Natural killer cell (primary cell): ENCODE measurements at regions not wholly inside any gene's neighbourhood (a gene's known extent, or its start where the extent isn't known, plus 50 kb on each side); places are given as distances from the start of the nearest gene placed in this dataset.

Experiments used
- ATAC-seq, 3 donors: fragments of 150-1000 bp in 2 of 3; fragments of 200-7000 bp in 1 of 3; cut with Tn5 transposase; 1 replicate in 1 of 3; 2 replicates in 2 of 3; pipeline ENCODE4 v1.10.0; 2021; ENCODE audit warnings: mild to moderate bottlenecking in 2 of 3, moderate library complexity in 2 of 3
- DNase-seq, 2 donors: peaks; one replicate each; pipeline versions ENCODE4 v3.0.0 to v3.0.0-alpha.2; 2013 to 2021; ENCODE audit warnings: mixed read lengths in 1 of 2
- H3K27ac ChIP-seq: one replicate; pipeline ENCODE4 v1.5.1; 2013; ENCODE audit warnings: mild to moderate bottlenecking, low read length
- H3K27me3 ChIP-seq: one replicate; pipeline ENCODE4 v1.6.1; 2013; ENCODE audit warnings: low read length; ENCODE audit not compliant: control insufficient read depth, insufficient read depth
- H3K36me3 ChIP-seq: one replicate; pipeline ENCODE4 v1.6.1; 2013; ENCODE audit warnings: low read length; ENCODE audit not compliant: control insufficient read depth, insufficient read depth
- H3K4me1 ChIP-seq: one replicate; pipeline ENCODE4 v1.6.1; 2013; ENCODE audit warnings: low read length; ENCODE audit not compliant: control insufficient read depth, insufficient read depth
- H3K4me3 ChIP-seq: one replicate; pipeline ENCODE4 v1.5.1; 2013; ENCODE audit warnings: low read length
- H3K9me3 ChIP-seq: one replicate; pipeline ENCODE4 v1.6.1; 2013; ENCODE audit warnings: low read length; ENCODE audit not compliant: control insufficient read depth, insufficient read depth
- H3K27ac Mint-ChIP-seq, 2 donors: one replicate each; pipeline ENCODE4 v1.8.0; 2022; ENCODE audit warnings: mild to moderate bottlenecking in 2 of 2, mixed read lengths in 2 of 2, moderate library complexity in 1 of 2
- H3K27me3 Mint-ChIP-seq, 2 donors: one replicate each; pipeline ENCODE4 v1.8.0; 2022; ENCODE audit warnings: low read depth in 2 of 2, mixed read lengths in 2 of 2
- H3K36me3 Mint-ChIP-seq: one replicate; pipeline ENCODE4 v1.8.0; 2022; ENCODE audit warnings: mixed read lengths
- H3K4me1 Mint-ChIP-seq, 2 donors: one replicate each; pipeline ENCODE4 v1.8.0; 2022; ENCODE audit warnings: mixed read lengths in 2 of 2
- H3K4me3 Mint-ChIP-seq: one replicate; pipeline ENCODE4 v1.8.0; 2022; ENCODE audit warnings: mild to moderate bottlenecking, moderate library complexity, mixed read lengths
- H3K9me3 Mint-ChIP-seq, 2 donors: one replicate each; pipeline ENCODE4 v1.8.0; 2022; ENCODE audit warnings: mixed read lengths in 2 of 2
- WGBS: methylation state at CpG from one replicate; pipeline ENCODE4 v1.1.7; 2013; ENCODE audit warnings: missing lambda C conversion rate; ENCODE audit not compliant: insufficient coverage; 5-methylcytosine and 5-hydroxymethylcytosine counted together
- intact Hi-C: fragments of 100-400 bp; cut with micrococcal nuclease; formaldehyde crosslinking; loops from one replicate; pipeline ENCODE4 v1.14.2; 2022
- TF ChIP-seq, protein P1 (sequence below): fragments of 200-600 bp; IDR thresholded peaks from one replicate; pipeline ENCODE4 v1.8.0; 2022; ENCODE audit warnings: antibody characterized with exemption

DNA sequence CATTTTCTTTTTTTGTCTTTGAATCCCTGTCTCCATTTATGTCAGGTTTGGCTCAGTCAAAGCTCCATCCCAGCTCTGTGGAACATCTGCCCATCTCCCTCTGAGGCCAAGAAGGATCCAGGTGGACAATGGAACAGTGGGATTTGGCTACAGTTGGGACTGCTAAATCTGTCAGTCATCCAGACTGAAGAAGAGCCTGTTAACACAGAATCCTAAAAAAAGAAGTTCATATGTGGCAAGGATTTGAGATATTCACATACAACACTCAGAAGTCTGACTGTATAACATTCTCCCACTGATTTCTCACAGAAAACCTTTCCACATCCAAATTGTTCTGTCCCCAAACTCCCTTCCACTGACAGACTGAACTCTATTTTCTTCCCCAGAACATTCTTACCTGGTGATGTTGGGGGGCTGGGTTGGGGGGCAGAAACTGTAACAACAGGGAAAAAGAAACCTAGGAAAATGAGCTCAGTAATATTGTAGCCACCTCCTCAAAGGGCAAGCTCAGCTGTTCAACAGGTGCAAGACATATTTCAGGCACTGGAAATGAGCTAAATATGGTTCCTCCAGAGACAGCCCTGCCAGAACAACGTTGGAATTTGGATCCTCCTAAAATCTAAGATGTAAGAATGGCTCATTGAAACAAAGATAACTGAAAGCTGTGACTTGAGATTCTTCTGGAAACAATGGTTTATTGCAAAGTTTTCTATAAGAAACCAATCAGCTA is 301.5 kb upstream of the CDH5 start:
- Mint-ChIP-seq H3K4me3 (no peak overlapping the region), H3K27ac (no peak overlapping the region), H3K9me3 (no peaks in the 10 kb centered on the region), H3K36me3 (no peaks in the 10 kb centered on the region), H3K27me3 (peaks cover 29 to 64% of the 10 kb centered on the region in 2 donors), H3K4me1 (no peaks in the 10 kb centered on the region)
- H3K27me3 ChIP-seq, result no peaks in the 10 kb centered on the region
- no peak overlapping the region for H3K4me3 ChIP-seq
- TF ChIP-seq, protein P1, sequence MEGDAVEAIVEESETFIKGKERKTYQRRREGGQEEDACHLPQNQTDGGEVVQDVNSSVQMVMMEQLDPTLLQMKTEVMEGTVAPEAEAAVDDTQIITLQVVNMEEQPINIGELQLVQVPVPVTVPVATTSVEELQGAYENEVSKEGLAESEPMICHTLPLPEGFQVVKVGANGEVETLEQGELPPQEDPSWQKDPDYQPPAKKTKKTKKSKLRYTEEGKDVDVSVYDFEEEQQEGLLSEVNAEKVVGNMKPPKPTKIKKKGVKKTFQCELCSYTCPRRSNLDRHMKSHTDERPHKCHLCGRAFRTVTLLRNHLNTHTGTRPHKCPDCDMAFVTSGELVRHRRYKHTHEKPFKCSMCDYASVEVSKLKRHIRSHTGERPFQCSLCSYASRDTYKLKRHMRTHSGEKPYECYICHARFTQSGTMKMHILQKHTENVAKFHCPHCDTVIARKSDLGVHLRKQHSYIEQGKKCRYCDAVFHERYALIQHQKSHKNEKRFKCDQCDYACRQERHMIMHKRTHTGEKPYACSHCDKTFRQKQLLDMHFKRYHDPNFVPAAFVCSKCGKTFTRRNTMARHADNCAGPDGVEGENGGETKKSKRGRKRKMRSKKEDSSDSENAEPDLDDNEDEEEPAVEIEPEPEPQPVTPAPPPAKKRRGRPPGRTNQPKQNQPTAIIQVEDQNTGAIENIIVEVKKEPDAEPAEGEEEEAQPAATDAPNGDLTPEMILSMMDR, result no peak
- DNase-seq, result no peak
- H3K4me1 ChIP-seq, result no peaks in the 10 kb centered on the region
- ATAC-seq, result no peak
- intact Hi-C loops, result no loop called here
- WGBS, result 32% methylated on average over 1 of the region's 1 CpG
- H3K27ac ChIP-seq, result no peak overlapping the region
- no peaks in the 10 kb centered on the region for H3K9me3 ChIP-seq
- no peaks in the 10 kb centered on the region for H3K36me3 ChIP-seq

DNA sequence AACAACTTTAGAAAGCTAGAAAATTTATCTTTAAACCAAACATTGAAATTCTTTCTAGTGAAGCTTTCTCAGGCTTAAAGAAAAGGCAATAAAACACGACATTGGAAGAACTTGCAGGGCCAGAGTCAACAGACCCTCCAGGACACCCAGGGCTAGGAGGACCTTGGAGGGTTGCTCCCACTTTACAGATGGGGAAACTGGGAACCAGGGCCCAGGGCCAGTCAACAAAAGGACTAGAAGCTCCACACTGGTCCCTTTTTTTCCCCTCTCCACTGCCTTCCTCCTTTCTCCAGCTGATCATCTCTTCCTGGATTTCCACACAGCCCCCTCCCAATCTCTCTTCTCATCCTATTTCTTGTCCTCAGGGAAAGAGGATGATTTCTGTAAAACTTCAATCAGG is 307.7 kb upstream of the CDH5 start:
- Histone ChIP-seq H3K4me3 (no peak overlapping the region), H3K4me1 (no peaks in the 10 kb centered on the region), H3K36me3 (no peaks in the 10 kb centered on the region), H3K9me3 (no peaks in the 10 kb centered on the region), H3K27me3 (no peaks in the 10 kb centered on the region), H3K27ac (no peak overlapping the region)
- 85% methylated on average over 1 of the region's 1 CpG for WGBS
- no peak for DNase-seq
- Mint-ChIP-seq H3K27ac (no peak overlapping the region), H3K4me3 (no peak overlapping the region), H3K9me3 (no peaks in the 10 kb centered on the region), H3K36me3 (no peaks in the 10 kb centered on the region), H3K4me1 (no peaks in the 10 kb centered on the region), H3K27me3 (peaks cover 20 to 52% of the 10 kb centered on the region in 2 donors)
- intact Hi-C loops, result no loop called here
- ATAC-seq, result no peak
- TF ChIP-seq, protein P1, result no peak

DNA sequence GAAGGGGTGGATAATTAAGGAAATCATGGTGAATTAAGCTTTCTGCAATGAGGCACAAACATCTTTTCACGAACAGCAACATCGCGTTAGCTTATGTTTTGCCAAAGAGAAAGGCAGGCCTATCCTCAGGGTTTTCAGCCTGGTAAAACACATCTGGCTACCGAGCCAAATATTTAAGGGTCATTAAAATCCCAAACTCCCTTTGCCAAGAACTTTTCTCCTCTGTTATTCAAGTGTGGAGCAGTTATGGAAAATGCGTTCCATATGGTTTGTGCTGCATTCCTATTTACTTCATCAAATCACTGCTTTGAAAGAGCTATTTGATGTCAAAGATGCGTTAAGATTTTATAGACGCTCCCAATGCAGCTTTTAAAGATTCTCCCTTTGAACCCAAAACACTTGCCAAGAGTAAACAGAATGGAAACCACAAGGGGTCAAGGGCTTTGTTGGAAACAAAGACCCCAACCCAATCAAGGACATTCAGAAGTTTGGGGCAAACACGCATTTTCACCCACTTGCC is 308.3 kb upstream of the CDH5 start:
- TF ChIP-seq, protein P1, result no peak
- no peak for ATAC-seq
- Mint-ChIP-seq H3K4me3 (no peak overlapping the region), H3K4me1 (no peaks in the 10 kb centered on the region), H3K27me3 (peaks cover 20 to 50% of the 10 kb centered on the region in 2 donors), H3K27ac (no peak overlapping the region), H3K9me3 (no peaks in the 10 kb centered on the region), H3K36me3 (no peaks in the 10 kb centered on the region)
- Histone ChIP-seq H3K9me3 (no peaks in the 10 kb centered on the region), H3K27ac (no peak overlapping the region), H3K4me1 (no peaks in the 10 kb centered on the region), H3K4me3 (no peak overlapping the region), H3K36me3 (no peaks in the 10 kb centered on the region), H3K27me3 (no peaks in the 10 kb centered on the region)
- WGBS, result 95% methylated on average over 6 of the region's 8 CpGs
- no peak for DNase-seq
- intact Hi-C loops, result no loop called here

DNA sequence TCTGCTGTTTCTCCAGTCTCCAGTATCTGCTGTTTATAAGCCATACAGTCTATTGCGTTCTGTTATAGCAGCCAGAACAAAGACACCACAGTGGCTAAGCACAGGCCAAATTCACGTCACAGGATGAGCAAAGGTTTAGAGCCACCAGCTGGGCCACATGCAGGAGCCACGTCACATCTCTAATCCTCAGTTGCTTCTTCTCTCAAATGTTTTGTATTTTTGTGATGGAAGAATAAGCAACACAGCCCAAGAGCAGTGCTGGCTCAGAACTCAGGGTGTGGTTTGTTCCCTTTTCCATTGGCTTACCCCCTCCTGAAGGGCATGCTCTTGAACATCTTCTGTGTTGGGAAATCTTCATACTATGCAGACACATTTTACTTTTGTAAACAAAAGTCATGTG is 309.4 kb upstream of the CDH5 start:
- H3K27ac Mint-ChIP-seq, result no peak overlapping the region
- TF ChIP-seq, protein P1, result no peak
- no peak for ATAC-seq

More for the DNA sequence above, 309.4 kb upstream of the CDH5 start:
- WGBS, result 68% methylated on average over 3 of the region's 3 CpGs
- H3K36me3 Mint-ChIP-seq, result no peaks in the 10 kb centered on the region
- intact Hi-C loops, result no loop called here
- Histone ChIP-seq H3K27ac (no peak overlapping the region), H3K36me3 (no peaks in the 10 kb centered on the region), H3K9me3 (no peaks in the 10 kb centered on the region), H3K27me3 (no peaks in the 10 kb centered on the region), H3K4me3 (no peak overlapping the region), H3K4me1 (no peaks in the 10 kb centered on the region)
- no peak overlapping the region for H3K4me3 Mint-ChIP-seq
- DNase-seq, result no peak
- no peaks in the 10 kb centered on the region for H3K9me3 Mint-ChIP-seq
- peaks cover 15 to 38% of the 10 kb centered on the region in 2 donors for H3K27me3 Mint-ChIP-seq
- no peaks in the 10 kb centered on the region for H3K4me1 Mint-ChIP-seq
